GM12878 (cell line): ENCODE measurements at regions not wholly inside any gene's neighbourhood (a gene's known extent, or its start where the extent isn't known, plus 50 kb on each side); places are given as distances from the start of the nearest gene placed in this dataset.

ENCODE experiments used
- ATAC-seq: fragments of 200-7000 bp; cut with Tn5 transposase; 3 replicates; pipeline ENCODE4 v1.9.1; 2020; ENCODE audit warnings: mild to moderate bottlenecking, moderate library complexity
- BruUV-seq: library from RNA; stranded (reverse); fragments of 400-500 nt; replicated peaks from 2 replicates; lab custom pipeline; 2021; lab: Mats Ljungman, UMichigan
- CTCF ChIA-PET: fragments of 300-600 bp; sonication (Branson Sonifier 250); formaldehyde crosslinking; extraction: SDS; loops from one replicate; lab custom pipeline; 2021; ENCODE audit warnings: inconsistent platforms; lab: Yijun Ruan, JAX
- POLR2A ChIA-PET: fragments of 350-600 bp; formaldehyde crosslinking; extraction: SDS; loops from one replicate; lab custom pipeline; 2021; ENCODE audit warnings: inconsistent platforms; lab: Charles Lee
- RAD21 ChIA-PET: fragments of 300-600 bp; sonication (Branson Sonifier 250); formaldehyde crosslinking; loops from one replicate; lab custom pipeline; 2023; ENCODE audit warnings: antibody characterized with exemption; ENCODE audit not compliant: unreplicated experiment; lab: Charles Lee
- SMC1A ChIA-PET: fragments of 300-600 bp; sonication (Branson Sonifier 250); formaldehyde crosslinking; loops from one replicate; lab custom pipeline; 2023; ENCODE audit not compliant: unreplicated experiment, uncharacterized antibody; lab: Charles Lee
- DNase-seq: peaks from one replicate; pipeline ENCODE4 v3.0.0-alpha.2; 2011; ENCODE audit warnings: low read depth, low spot score
- FAIRE-seq: peaks from 3 replicates; lab custom pipeline; 2011; peaks lifted over from hg19 to GRCh38; lab: Jason Lieb, UNC
- H2AFZ ChIP-seq: 2 replicates; pipeline ENCODE4 v1.6.0; 2011; ENCODE audit warnings: low read depth, low read length, control low read depth; ENCODE audit not compliant: control insufficient read depth
- H3K27ac ChIP-seq: 2 replicates; pipeline ENCODE4 v1.5.1; 2011; ENCODE audit warnings: control low read depth; ENCODE audit not compliant: control insufficient read depth, insufficient read depth
- H3K27me3 ChIP-seq, 2 experiments: replicated peaks in 1 of 2; 2 replicates each; pipeline versions ENCODE4 v1.6.0 to v1.6.1; 2011; ENCODE audit warnings: low read length in 1 of 2; ENCODE audit not compliant: control insufficient read depth in 2 of 2, insufficient read depth in 2 of 2
- H3K36me3 ChIP-seq, 2 experiments: 2 replicates each; pipeline ENCODE4 v1.5.1; 2011; ENCODE audit warnings: low read length in 1 of 2; ENCODE audit not compliant: control insufficient read depth in 2 of 2, insufficient read depth in 2 of 2
- H3K4me1 ChIP-seq: 2 replicates; pipeline ENCODE4 v1.6.1; 2011; ENCODE audit warnings: mild to moderate bottlenecking, low read length, moderate library complexity, mixed read lengths; ENCODE audit not compliant: control insufficient read depth, insufficient read depth
- H3K4me2 ChIP-seq: 2 replicates; pipeline ENCODE4 v1.6.0; 2011; ENCODE audit warnings: control low read depth; ENCODE audit not compliant: control insufficient read depth, insufficient read depth
- H3K4me3 ChIP-seq: fragments of 200-600 bp; sonication (generic); 2 replicates; pipeline ENCODE4 v1.5.1; 2016
- H3K79me2 ChIP-seq: 2 replicates; pipeline ENCODE4 v1.6.0; 2011; ENCODE audit warnings: low read length; ENCODE audit not compliant: control insufficient read depth, insufficient read depth
- H3K9ac ChIP-seq: 2 replicates; pipeline ENCODE4 v1.8.0; 2011; ENCODE audit warnings: low read length, control low read depth, mixed read lengths; ENCODE audit not compliant: control insufficient read depth, insufficient read depth
- H3K9me3 ChIP-seq: replicated peaks from 3 replicates; pipeline ENCODE4 v1.5.1; 2011; ENCODE audit warnings: mild to moderate bottlenecking, low read length; ENCODE audit not compliant: control insufficient read depth, insufficient read depth
- H4K20me1 ChIP-seq: 2 replicates; pipeline ENCODE4 v1.6.0; 2011; ENCODE audit not compliant: control insufficient read depth, insufficient read depth
- GATAD2B ChIP-seq: fragments of 450-650 bp; conservative IDR thresholded peaks from 2 replicates; pipeline ENCODE4 v1.6.1; 2017; ENCODE audit warnings: low read depth, mild to moderate bottlenecking, moderate library complexity
- ZZZ3 ChIP-seq: IDR thresholded peaks from 2 replicates; pipeline ENCODE4 v1.6.1; 2011; ENCODE audit warnings: low read depth; ENCODE audit not compliant: control insufficient read depth, insufficient read length
- WGBS: methylation state at CpG from one replicate; pipeline ENCODE4 v1.1.6; 2016; ENCODE audit warnings: low lambda C conversion rate; ENCODE audit not compliant: insufficient replicate concordance, insufficient coverage; ENCODE audit errors: missing lambda C conversion rate; 5-methylcytosine and 5-hydroxymethylcytosine counted together
- in situ Hi-C: fragments of 300-500 bp; cut with MboI; formaldehyde crosslinking; loops from 9 replicates; pipeline ENCODE4 v1.14.3; 2018; ENCODE audit warnings: mixed read lengths
- intact Hi-C: fragments of 100-400 bp; cut with micrococcal nuclease; formaldehyde crosslinking; loops from one replicate; pipeline ENCODE4 v1.14.2; 2022; ENCODE audit not compliant: unreplicated experiment
- TF ChIP-seq, protein P1 (sequence below), 3 experiments: IDR thresholded peaks in 2 of 3; conservative IDR thresholded peaks in 1 of 3; 2 replicates each; pipeline ENCODE4 v1.5.1; 2011; ENCODE audit warnings: low read depth in 3 of 3, low read length in 3 of 3, mild to moderate bottlenecking in 3 of 3, control low read depth in 2 of 3, moderate library complexity in 2 of 3, inconsistent platforms in 1 of 3, mixed read lengths in 1 of 3; ENCODE audit not compliant: control insufficient read depth in 2 of 3, insufficient read depth in 1 of 3; ENCODE audit errors: extremely low read depth in 1 of 3
- TF ChIP-seq, protein P2 (sequence below): fragments of 450-650 bp; IDR thresholded peaks from 2 replicates; pipeline ENCODE4 v1.6.1; 2014; ENCODE audit warnings: mild to moderate bottlenecking
- TF ChIP-seq, protein P3 (sequence below): fragments of 450-650 bp; IDR thresholded peaks from 2 replicates; pipeline ENCODE4 v1.6.1; 2017; ENCODE audit warnings: mild to moderate bottlenecking

DNA sequence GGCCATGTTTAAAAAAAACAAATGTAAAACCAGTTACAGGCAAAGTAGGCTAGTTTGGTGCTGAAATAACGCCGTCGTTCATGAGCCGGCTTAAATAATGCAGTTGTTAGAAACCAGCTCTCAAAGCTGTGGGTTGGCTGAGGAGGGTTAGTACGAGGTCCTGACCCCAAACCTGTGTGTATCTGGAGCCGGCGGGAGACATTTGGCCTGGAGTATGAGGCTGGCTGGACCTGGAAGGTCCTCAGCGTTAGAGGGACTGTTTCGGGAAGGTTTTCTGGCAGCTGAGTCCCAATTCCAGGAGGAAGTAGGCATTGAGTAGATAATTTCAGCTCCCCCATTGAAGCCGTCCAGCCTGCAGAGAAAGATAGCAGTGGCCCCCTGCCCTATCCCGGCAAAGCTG is 73.4 kb upstream of the PPP2R3B start:
- Histone ChIP-seq H3K79me2 (no peaks in the 10 kb centered on the region), H3K36me3 (no peaks in the 10 kb centered on the region), H3K27ac (no peak overlapping the region), H3K4me2 (no peak overlapping the region), H2AFZ (no peak overlapping the region), H3K4me3 (no peak overlapping the region), H3K27me3 (no peaks in the 10 kb centered on the region), H3K9me3 (no peaks in the 10 kb centered on the region; the same call in 2 of the 3 replicates), H3K4me1 (no peaks in the 10 kb centered on the region), H3K9ac (no peak overlapping the region), H4K20me1 (no peaks in the 10 kb centered on the region)
- no peak for FAIRE-seq
- ATAC-seq: no peak
- no peak for DNase-seq
- intact Hi-C loops: no loop called here
- SMC1A ChIA-PET: no interaction called here
- in situ Hi-C loops: no loop called here
- CTCF ChIA-PET: no interaction called here
- WGBS: 81% methylated on average over 11 of the region's 11 CpGs
- BruUV-seq: no TSS peak
- POLR2A ChIA-PET: no interaction called here
- RAD21 ChIA-PET: no interaction called here
- no peak for TF ChIP-seq ZZZ3
- no peak for TF ChIP-seq GATAD2B
- TF ChIP-seq, protein P1, sequence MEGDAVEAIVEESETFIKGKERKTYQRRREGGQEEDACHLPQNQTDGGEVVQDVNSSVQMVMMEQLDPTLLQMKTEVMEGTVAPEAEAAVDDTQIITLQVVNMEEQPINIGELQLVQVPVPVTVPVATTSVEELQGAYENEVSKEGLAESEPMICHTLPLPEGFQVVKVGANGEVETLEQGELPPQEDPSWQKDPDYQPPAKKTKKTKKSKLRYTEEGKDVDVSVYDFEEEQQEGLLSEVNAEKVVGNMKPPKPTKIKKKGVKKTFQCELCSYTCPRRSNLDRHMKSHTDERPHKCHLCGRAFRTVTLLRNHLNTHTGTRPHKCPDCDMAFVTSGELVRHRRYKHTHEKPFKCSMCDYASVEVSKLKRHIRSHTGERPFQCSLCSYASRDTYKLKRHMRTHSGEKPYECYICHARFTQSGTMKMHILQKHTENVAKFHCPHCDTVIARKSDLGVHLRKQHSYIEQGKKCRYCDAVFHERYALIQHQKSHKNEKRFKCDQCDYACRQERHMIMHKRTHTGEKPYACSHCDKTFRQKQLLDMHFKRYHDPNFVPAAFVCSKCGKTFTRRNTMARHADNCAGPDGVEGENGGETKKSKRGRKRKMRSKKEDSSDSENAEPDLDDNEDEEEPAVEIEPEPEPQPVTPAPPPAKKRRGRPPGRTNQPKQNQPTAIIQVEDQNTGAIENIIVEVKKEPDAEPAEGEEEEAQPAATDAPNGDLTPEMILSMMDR (IDR thresholded peaks at IDR 0.05 in 2 of 3, conservative IDR thresholded peaks at IDR 0.05 in 1 of 3; ENCODE audit: control insufficient read depth in 2 of 3, extremely low read depth in 1 of 3, insufficient read depth in 1 of 3, low read depth in 3 of 3, low read length in 3 of 3): no peak

DNA sequence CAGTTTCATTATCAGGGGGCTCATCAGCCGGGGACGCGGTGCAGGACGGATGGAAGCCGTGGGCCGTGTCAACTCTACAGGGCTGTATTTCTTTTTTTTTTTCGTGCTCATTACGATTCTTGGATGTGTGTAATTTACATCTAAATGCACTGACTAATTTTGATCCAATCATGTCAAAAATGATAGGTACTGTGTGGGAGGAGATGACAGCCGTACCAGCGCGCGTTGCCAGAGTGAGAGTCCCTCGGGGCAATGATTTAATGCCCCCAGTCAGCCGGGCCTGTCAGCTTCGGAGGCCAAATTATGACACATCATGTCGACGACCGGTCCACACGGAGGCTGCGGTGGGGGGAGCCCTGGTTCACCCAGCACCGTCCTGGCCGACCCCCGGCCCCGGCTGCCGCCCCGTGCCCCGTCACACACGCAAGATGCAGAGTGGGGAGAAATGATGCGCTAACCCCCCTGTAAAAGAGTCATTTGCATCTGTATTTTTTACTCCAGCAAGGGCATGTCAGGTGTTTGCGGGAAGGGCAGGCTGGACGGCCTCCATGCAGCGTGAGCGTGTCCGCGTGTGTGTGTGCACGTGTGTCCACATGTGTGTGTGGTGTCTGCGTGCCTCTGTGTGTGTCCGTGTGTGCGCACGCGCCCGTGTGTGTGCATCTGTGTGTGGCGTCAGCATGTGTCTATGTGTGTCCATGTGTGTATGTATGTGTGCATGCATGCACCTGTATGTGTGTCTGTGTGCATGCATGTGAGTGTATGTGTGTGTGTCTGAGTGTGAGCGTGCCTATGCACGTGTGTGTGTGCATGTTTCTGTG is 74.3 kb upstream of the PPP2R3B start:
- no peaks in the 10 kb centered on the region for H3K27me3 ChIP-seq
- intact Hi-C loops (no loop called here), in situ Hi-C loops (no loop called here)
- H3K36me3 ChIP-seq: no peaks in the 10 kb centered on the region
- 78% methylated on average over 45 of the region's 45 CpGs for WGBS
- H3K79me2 ChIP-seq: no peaks in the 10 kb centered on the region
- H3K9me3 ChIP-seq: no peaks in the 10 kb centered on the region; the same call in 2 of the 3 replicates
- H3K4me1 ChIP-seq: no peaks in the 10 kb centered on the region
- no peak for ATAC-seq
- H3K9ac ChIP-seq: no peak overlapping the region
- TF ChIP-seq, protein P2, sequence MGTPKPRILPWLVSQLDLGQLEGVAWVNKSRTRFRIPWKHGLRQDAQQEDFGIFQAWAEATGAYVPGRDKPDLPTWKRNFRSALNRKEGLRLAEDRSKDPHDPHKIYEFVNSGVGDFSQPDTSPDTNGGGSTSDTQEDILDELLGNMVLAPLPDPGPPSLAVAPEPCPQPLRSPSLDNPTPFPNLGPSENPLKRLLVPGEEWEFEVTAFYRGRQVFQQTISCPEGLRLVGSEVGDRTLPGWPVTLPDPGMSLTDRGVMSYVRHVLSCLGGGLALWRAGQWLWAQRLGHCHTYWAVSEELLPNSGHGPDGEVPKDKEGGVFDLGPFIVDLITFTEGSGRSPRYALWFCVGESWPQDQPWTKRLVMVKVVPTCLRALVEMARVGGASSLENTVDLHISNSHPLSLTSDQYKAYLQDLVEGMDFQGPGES: no peak
- TF ChIP-seq, protein P3, sequence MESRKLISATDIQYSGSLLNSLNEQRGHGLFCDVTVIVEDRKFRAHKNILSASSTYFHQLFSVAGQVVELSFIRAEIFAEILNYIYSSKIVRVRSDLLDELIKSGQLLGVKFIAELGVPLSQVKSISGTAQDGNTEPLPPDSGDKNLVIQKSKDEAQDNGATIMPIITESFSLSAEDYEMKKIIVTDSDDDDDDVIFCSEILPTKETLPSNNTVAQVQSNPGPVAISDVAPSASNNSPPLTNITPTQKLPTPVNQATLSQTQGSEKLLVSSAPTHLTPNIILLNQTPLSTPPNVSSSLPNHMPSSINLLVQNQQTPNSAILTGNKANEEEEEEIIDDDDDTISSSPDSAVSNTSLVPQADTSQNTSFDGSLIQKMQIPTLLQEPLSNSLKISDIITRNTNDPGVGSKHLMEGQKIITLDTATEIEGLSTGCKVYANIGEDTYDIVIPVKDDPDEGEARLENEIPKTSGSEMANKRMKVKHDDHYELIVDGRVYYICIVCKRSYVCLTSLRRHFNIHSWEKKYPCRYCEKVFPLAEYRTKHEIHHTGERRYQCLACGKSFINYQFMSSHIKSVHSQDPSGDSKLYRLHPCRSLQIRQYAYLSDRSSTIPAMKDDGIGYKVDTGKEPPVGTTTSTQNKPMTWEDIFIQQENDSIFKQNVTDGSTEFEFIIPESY: no peak
- no peak overlapping the region for H3K4me3 ChIP-seq
- H2AFZ ChIP-seq: no peak overlapping the region
- ChIA-PET SMC1A (no interaction called here), RAD21 (no interaction called here), CTCF (no interaction called here), POLR2A (no interaction called here)
- FAIRE-seq: no peak
- no peak for DNase-seq
- no peak overlapping the region for H3K4me2 ChIP-seq
- no peaks in the 10 kb centered on the region for H4K20me1 ChIP-seq
- BruUV-seq: no TSS peak
- no peak overlapping the region for H3K27ac ChIP-seq
